LNCAP (cell line): ENCODE measurements at regions not wholly inside any gene's neighbourhood (a gene's known extent, or its start where the extent isn't known, plus 50 kb on each side); places are given as distances from the start of the nearest gene placed in this dataset.

ENCODE experiments used
- CTCF ChIP-seq: fragments of 450-650 bp; IDR thresholded peaks from 2 replicates; pipeline ENCODE4 v1.5.1; 2017; ENCODE audit warnings: mild to moderate bottlenecking

GRCh38 chr18:39825485-39826150 lies 2129.4 kb upstream of the PIK3C3 start:
- no peak for TF ChIP-seq CTCF

- no peak for TF ChIP-seq CTCF
These were observed 2148.5 kb upstream of the PIK3C3 start for GRCh38 chr18:39806525-39806924.

GRCh38 chr18:39805218-39805617 lies 2149.8 kb upstream of the PIK3C3 start:
- TF ChIP-seq CTCF = no peak

GRCh38 chr18:39802648-39803229 lies 2152.3 kb upstream of the PIK3C3 start:
- TF ChIP-seq CTCF = no peak

GRCh38 chr18:39801848-39802247 lies 2153.2 kb upstream of the PIK3C3 start:
- no peak for TF ChIP-seq CTCF

GRCh38 chr18:39801010-39801409 lies 2154.0 kb upstream of the PIK3C3 start:
- TF ChIP-seq CTCF = no peak

GRCh38 chr18:39799006-39799405 lies 2156.0 kb upstream of the PIK3C3 start:
- TF ChIP-seq CTCF = no peak

- TF ChIP-seq CTCF = no peak
These were observed 2158.6 kb upstream of the PIK3C3 start for GRCh38 chr18:39796393-39796792.
